WERI-Rb-1 (cell line): ENCODE measurements at regions not wholly inside any gene's neighbourhood (a gene's known extent, or its start where the extent isn't known, plus 50 kb on each side); places are given as distances from the start of the nearest gene placed in this dataset.
"Not testable (repeated sequence)": the region's sequence is repeated elsewhere in the genome, so short reads cannot be mapped to it uniquely, and the experiment has no call there.

Source experiments
- DNase-seq: peaks from one replicate; pipeline ENCODE4 v3.0.0-alpha.2; 2020
- H3K27ac ChIP-seq: fragments of 250-450 bp; sonication (Bioruptor Pico); 2 replicates; pipeline ENCODE4 v1.5.1; 2020; ENCODE audit warnings: mild to moderate bottlenecking, moderate library complexity
- H3K27me3 ChIP-seq: fragments of 250-450 bp; sonication (Bioruptor Pico); 2 replicates; pipeline ENCODE4 v1.5.1; 2021; ENCODE audit warnings: mild to moderate bottlenecking, low read depth, moderate library complexity; ENCODE audit not compliant: insufficient read depth, severe bottlenecking
- H3K36me3 ChIP-seq: fragments of 250-450 bp; sonication (Bioruptor Pico); 2 replicates; pipeline ENCODE4 v1.5.1; 2020; ENCODE audit warnings: mild to moderate bottlenecking, moderate library complexity
- H3K4me3 ChIP-seq: 2 replicates; pipeline ENCODE4 v1.5.1; 2011; ENCODE audit warnings: low read depth, mild to moderate bottlenecking, control low read depth, low read length
- H3K9me3 ChIP-seq: fragments of 250-450 bp; sonication (Bioruptor Pico); 2 replicates; pipeline ENCODE4 v1.5.1; 2021; ENCODE audit warnings: mild to moderate bottlenecking, moderate library complexity; ENCODE audit not compliant: severe bottlenecking
- TF ChIP-seq, protein P1 (sequence below): IDR thresholded peaks from 2 replicates; pipeline ENCODE4 v1.5.1; 2011; ENCODE audit warnings: low read depth, mild to moderate bottlenecking, control low read depth, inconsistent platforms, low read length

DNA sequence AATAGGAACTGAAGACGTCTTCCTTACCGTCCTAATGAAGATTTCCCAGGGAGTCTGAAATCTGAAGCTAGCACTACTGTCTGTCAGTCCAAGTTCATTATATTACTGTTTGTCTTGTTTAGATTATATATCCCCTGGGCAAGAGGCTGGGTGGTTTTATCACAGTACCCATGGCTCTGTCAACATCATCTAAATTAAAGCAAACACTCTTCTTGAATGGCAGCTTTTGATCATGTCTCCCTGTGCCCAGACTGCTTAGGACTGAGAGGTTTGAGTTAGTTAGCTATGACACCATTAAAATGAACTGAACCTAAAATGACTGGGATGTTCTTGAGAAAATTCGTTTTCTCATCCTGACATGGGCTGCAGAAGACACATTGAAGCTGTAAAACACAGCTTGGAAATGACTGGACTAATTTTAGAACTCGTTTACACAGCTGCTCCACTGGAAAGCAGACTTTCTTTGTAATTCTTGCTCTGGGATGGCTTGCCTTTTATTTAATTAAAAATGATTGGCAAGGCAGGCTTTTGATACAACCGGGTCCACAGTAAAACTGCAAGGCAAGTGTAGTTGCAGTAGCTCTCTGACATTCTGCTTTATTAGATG, 243.5 kb downstream of the MFSD1 start:
- no peaks in the 10 kb centered on the region for H3K9me3 ChIP-seq
- no peak overlapping the region for H3K27ac ChIP-seq
- H3K36me3 ChIP-seq, result no peaks in the 10 kb centered on the region
- H3K27me3 ChIP-seq, result peaks cover 15% of the 10 kb centered on the region
- TF ChIP-seq, protein P1, sequence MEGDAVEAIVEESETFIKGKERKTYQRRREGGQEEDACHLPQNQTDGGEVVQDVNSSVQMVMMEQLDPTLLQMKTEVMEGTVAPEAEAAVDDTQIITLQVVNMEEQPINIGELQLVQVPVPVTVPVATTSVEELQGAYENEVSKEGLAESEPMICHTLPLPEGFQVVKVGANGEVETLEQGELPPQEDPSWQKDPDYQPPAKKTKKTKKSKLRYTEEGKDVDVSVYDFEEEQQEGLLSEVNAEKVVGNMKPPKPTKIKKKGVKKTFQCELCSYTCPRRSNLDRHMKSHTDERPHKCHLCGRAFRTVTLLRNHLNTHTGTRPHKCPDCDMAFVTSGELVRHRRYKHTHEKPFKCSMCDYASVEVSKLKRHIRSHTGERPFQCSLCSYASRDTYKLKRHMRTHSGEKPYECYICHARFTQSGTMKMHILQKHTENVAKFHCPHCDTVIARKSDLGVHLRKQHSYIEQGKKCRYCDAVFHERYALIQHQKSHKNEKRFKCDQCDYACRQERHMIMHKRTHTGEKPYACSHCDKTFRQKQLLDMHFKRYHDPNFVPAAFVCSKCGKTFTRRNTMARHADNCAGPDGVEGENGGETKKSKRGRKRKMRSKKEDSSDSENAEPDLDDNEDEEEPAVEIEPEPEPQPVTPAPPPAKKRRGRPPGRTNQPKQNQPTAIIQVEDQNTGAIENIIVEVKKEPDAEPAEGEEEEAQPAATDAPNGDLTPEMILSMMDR, result no peak
- no peak overlapping the region for H3K4me3 ChIP-seq
- no peak for DNase-seq

DNA sequence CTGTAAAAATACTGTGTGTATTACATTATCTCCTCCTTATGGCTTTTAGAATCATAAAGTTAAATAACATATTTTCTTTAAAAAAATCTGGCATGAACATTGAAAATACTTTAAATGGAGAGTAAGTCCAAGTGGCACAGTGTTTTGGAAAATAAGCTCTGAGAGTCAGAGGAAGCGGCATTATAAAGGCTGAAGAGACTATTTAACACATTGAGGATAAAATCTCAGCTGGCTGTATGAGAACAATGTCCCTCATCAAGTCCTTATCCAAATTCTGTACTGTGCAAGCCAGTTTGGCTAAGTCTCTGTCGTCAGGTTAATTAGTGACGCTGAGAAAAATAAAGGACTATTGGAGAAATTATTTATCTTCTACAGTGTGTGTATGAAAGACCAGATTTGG, 245.5 kb downstream of the MFSD1 start:
- no peak overlapping the region for H3K4me3 ChIP-seq
- no peaks in the 10 kb centered on the region for H3K9me3 ChIP-seq
- TF ChIP-seq, protein P1, result no peak
- H3K36me3 ChIP-seq, result no peaks in the 10 kb centered on the region
- H3K27me3 ChIP-seq, result peaks cover 15% of the 10 kb centered on the region
- DNase-seq, result no peak
- no peak overlapping the region for H3K27ac ChIP-seq

DNA sequence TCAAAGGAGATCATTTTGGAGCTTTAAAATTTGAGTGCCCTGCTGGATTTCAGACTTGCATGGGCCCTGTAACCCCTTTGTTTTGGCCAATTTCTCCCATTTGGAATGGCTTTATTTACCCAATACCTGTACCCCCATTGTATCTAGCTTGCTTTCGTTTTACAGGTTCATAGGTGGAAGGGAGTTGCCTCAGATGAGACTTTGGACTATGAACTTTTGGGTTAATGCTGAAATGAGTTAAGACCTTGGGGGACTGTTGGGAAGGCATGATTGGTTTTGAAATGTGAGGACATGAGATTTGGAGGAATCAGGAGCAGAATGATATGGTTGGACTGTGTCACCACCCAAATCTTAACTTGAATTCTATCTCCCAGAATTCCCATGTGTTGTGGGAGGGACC, 250.6 kb downstream of the MFSD1 start:
- not testable (repeated sequence) for H3K4me3 ChIP-seq, H3K27ac ChIP-seq, H3K9me3 ChIP-seq, H3K36me3 ChIP-seq, DNase-seq
- H3K27me3 ChIP-seq, result peaks cover 16% of the 10 kb centered on the region

DNA sequence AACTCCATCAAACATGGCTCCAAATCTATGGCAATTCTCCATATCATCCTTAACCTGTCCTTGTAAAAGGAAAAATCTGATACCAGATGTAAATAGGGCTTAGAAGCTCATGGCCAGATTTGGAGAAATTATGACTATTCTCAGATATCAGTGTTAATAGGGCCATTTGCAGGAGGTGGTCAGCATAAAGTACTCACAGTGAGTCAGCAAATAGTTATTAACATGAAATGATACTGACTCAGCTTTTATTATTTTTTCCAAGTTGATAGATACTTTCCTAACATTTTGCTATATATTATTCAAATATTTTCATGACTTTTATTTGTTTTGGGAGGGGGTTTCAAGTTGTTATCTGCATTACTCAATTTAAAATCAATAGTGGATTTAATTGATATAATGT, 255.8 kb downstream of the MFSD1 start:
- Histone ChIP-seq H3K27me3 (peaks cover 18% of the 10 kb centered on the region), H3K9me3 (no peaks in the 10 kb centered on the region), H3K27ac (no peak overlapping the region), H3K4me3 (no peak overlapping the region), H3K36me3 (no peaks in the 10 kb centered on the region)
- DNase-seq, result no peak
- TF ChIP-seq, protein P1, result no peak

DNA sequence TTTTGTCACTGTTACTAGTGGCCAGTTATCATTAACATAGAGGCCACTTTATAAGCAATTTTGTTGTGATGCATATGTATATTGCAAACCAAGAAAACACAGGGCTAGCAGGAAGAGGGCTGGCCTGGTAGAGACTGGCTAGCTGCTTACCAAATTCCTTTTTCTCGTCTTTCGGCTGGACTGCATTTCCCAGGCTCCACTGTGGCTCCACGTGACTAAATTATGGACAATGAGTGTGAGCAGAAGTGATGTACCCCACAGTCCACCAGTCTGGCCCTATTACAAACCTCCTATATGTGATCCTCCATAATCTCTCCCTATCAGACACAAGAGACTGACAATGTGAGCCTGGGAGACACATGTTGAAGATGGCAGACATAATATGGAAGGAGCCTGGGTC, 257.0 kb downstream of the MFSD1 start:
- Histone ChIP-seq H3K27me3 (peaks cover 12% of the 10 kb centered on the region), H3K9me3 (no peaks in the 10 kb centered on the region), H3K4me3 (no peak overlapping the region), H3K27ac (no peak overlapping the region), H3K36me3 (no peaks in the 10 kb centered on the region)
- DNase-seq, result no peak
- TF ChIP-seq, protein P1, result no peak

DNA sequence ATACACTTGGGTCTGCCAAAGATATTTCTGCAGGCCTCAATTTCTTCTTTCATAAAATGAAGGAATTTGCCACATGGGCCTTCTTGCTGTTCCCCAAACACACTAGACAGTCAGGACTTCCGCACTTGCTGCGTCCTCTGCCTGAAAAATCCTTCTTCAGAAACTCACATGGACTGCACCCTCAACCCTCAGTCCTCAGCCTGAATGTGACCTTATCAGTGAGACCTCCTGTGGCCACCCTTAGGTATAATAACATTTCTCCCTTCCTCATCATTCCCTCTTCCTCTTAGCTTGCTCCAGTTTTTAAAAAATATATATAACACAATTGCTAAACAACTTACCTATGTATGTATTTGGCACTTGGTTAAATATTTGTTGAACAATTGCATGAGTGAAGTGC, 257.5 kb downstream of the MFSD1 start:
- H3K9me3 ChIP-seq, result no peaks in the 10 kb centered on the region
- peaks cover 12% of the 10 kb centered on the region for H3K27me3 ChIP-seq
- no peak overlapping the region for H3K4me3 ChIP-seq
- H3K27ac ChIP-seq, result no peak overlapping the region
- H3K36me3 ChIP-seq, result no peaks in the 10 kb centered on the region
- DNase-seq, result no peak
- TF ChIP-seq, protein P1, result no peak
